Vagina (tissue), 2 donors: ENCODE measurements at regions not wholly inside any gene's neighbourhood (a gene's known extent, or its start where the extent isn't known, plus 50 kb on each side); places are given as distances from the start of the nearest gene placed in this dataset.

ENCODE experiments used
- POLR2A ChIP-seq, 2 donors: fragments of 450-650 bp; IDR thresholded peaks; one replicate each; pipeline ENCODE4 v1.6.1; 2017; ENCODE audit warnings: antibody characterized with exemption in 2 of 2, mild to moderate bottlenecking in 2 of 2, moderate library complexity in 2 of 2
- POLR2AphosphoS5 ChIP-seq, 2 donors: sonication (generic); formaldehyde crosslinking; IDR thresholded peaks; one replicate each; pipeline ENCODE4 v1.9.0; 2017; ENCODE audit warnings: antibody characterized with exemption in 2 of 2, mild to moderate bottlenecking in 2 of 2, low read depth in 1 of 2; ENCODE audit not compliant: insufficient read depth in 1 of 2
- TF ChIP-seq, protein P1 (sequence below), 3 experiments: fragments of 450-650 bp in 2 of 3; fragments of 200-600 bp in 1 of 3; sonication (generic) in 1 of 3; IDR thresholded peaks; one replicate each; pipeline ENCODE4 v1.5.1; 2017 to 2019; ENCODE audit warnings: antibody characterized with exemption in 3 of 3, mild to moderate bottlenecking in 2 of 3, moderate library complexity in 2 of 3

DNA sequence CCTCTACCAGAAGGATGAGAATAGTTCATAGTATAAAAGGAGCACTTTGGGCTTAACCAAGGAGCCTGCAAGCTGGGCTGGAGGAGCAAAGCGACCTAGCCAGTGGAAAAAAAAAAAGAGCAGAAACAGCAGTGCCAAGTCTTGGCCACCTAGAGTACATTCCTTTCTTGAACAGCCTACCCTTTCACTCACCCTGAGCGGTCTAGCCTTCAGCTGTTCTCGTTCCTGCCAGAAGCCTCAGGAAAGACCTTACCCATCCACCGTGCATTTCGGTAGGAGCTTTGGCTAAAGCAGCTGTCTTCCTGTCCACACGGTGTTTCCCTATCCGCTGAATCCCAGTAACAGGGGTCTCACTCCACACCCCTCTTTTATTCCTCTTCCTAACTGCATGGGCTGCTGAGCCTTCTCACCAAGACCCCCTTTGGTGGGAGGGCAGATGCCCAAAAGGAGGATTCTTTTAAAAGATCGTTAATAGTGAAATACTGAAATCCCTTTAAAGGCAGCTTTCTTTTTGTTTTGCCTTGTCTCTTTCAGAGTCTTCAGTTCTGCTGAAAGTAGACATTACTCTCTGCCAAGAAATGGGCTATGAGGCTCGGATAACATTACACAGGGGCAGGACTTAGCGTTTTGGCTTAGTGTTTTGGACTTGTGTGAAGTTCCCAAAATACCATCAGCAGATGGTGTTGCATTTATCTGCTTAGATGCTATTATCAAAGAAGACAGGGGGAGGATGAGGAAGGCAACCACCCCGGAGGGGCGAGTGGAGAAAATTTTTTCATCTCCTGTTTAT lies 88.5 kb upstream of the METAP2 start:
- TF ChIP-seq, protein P1, sequence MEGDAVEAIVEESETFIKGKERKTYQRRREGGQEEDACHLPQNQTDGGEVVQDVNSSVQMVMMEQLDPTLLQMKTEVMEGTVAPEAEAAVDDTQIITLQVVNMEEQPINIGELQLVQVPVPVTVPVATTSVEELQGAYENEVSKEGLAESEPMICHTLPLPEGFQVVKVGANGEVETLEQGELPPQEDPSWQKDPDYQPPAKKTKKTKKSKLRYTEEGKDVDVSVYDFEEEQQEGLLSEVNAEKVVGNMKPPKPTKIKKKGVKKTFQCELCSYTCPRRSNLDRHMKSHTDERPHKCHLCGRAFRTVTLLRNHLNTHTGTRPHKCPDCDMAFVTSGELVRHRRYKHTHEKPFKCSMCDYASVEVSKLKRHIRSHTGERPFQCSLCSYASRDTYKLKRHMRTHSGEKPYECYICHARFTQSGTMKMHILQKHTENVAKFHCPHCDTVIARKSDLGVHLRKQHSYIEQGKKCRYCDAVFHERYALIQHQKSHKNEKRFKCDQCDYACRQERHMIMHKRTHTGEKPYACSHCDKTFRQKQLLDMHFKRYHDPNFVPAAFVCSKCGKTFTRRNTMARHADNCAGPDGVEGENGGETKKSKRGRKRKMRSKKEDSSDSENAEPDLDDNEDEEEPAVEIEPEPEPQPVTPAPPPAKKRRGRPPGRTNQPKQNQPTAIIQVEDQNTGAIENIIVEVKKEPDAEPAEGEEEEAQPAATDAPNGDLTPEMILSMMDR (IDR thresholded peaks at IDR 0.05), result no peak
- TF ChIP-seq POLR2AphosphoS5 (IDR thresholded peaks at IDR 0.05; ENCODE audit: insufficient read depth in 1 of 2, low read depth in 1 of 2), result no peak
- TF ChIP-seq POLR2A (IDR thresholded peaks at IDR 0.05), result no peak
